Lower leg skin (tissue), 4 donors: ENCODE measurements at regions not wholly inside any gene's neighbourhood (a gene's known extent, or its start where the extent isn't known, plus 50 kb on each side); places are given as distances from the start of the nearest gene placed in this dataset.

Source experiments
- DNase-seq, 2 donors: peaks; one replicate each; pipeline ENCODE4 v3.0.0-alpha.2; 2019; ENCODE audit warnings: low spot score in 2 of 2
- H3K4me3 ChIP-seq: fragments of 200-600 bp; sonication (generic); 2 replicates; pipeline ENCODE4 v1.5.1; 2017; ENCODE audit warnings: mild to moderate bottlenecking, low read depth; ENCODE audit not compliant: poor library complexity, severe bottlenecking
- POLR2A ChIP-seq, 2 donors: fragments of 450-650 bp; IDR thresholded peaks; one replicate each; pipeline ENCODE4 v1.6.1; 2016 to 2017; ENCODE audit warnings: antibody characterized with exemption in 2 of 2, mild to moderate bottlenecking in 1 of 2, moderate library complexity in 1 of 2
- WGBS, 2 donors: methylation state at CpG; one replicate each; pipeline ENCODE4 v1.1.5; 2018; 5-methylcytosine and 5-hydroxymethylcytosine counted together
- intact Hi-C: fragments of 100-400 bp; cut with DNase I; formaldehyde crosslinking; loops from one replicate; pipeline ENCODE4 v1.15.0; 2023; ENCODE audit warnings: low total_unique reads
- TF ChIP-seq, protein P1 (sequence below), 3 donors: fragments of 450-650 bp; IDR thresholded peaks; one replicate each; pipeline ENCODE4 v1.5.1; 2016; ENCODE audit warnings: antibody characterized with exemption in 3 of 3, mild to moderate bottlenecking in 3 of 3, moderate library complexity in 2 of 3

DNA sequence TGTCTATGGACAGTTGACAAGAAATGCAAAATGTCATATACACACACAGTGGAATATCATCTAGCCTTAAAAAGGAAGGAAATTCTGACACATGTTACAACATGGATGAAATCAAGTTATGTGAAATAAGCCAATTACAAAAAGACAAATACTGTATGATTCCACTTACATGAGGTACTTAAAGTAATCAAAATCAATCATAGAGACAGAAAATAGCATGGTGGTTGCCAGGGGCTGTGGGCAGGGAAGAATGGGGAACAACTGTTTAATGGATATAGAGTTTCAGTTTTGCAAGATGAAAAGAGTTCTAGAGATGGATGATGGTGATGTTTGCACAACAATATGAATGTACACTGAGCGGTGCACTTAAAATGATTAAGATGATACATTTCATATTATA is 613.8 kb upstream of the ZNF385D start:
- no peak for DNase-seq
- intact Hi-C loops: no loop called here
- WGBS, 2 donors: 89 to 95% methylated on average over 1 of the region's 1 CpG
- H3K4me3 ChIP-seq: no peak overlapping the region
- no peak for TF ChIP-seq POLR2A (IDR thresholded peaks at IDR 0.05)
- TF ChIP-seq, protein P1, sequence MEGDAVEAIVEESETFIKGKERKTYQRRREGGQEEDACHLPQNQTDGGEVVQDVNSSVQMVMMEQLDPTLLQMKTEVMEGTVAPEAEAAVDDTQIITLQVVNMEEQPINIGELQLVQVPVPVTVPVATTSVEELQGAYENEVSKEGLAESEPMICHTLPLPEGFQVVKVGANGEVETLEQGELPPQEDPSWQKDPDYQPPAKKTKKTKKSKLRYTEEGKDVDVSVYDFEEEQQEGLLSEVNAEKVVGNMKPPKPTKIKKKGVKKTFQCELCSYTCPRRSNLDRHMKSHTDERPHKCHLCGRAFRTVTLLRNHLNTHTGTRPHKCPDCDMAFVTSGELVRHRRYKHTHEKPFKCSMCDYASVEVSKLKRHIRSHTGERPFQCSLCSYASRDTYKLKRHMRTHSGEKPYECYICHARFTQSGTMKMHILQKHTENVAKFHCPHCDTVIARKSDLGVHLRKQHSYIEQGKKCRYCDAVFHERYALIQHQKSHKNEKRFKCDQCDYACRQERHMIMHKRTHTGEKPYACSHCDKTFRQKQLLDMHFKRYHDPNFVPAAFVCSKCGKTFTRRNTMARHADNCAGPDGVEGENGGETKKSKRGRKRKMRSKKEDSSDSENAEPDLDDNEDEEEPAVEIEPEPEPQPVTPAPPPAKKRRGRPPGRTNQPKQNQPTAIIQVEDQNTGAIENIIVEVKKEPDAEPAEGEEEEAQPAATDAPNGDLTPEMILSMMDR (IDR thresholded peaks at IDR 0.05): no peak

DNA sequence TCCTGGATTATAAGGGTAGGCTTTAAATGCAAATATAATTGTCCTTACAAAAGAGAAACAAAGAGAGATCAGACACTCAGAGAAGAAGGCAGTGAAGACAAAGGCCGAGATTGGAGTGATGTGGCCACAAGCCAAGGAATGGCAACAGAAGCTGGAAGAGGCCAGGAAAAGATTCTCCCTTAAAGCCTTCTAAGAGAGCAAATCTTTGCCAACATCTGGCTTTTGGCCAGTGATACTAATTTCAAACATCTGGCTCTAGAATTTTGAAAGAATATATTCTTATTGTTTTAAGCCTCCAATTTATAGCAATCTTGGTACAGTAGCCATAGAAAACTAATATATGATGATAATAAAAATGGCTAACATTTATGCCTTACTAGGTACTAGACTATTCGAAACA is 615.8 kb upstream of the ZNF385D start:
- intact Hi-C loops: no loop called here
- 17 to 47% methylated on average over 2 of the region's 2 CpGs for WGBS, 2 donors
- DNase-seq: no peak
- TF ChIP-seq, protein P1 (IDR thresholded peaks at IDR 0.05): no peak
- no peak for TF ChIP-seq POLR2A (IDR thresholded peaks at IDR 0.05)
- no peak overlapping the region for H3K4me3 ChIP-seq

DNA sequence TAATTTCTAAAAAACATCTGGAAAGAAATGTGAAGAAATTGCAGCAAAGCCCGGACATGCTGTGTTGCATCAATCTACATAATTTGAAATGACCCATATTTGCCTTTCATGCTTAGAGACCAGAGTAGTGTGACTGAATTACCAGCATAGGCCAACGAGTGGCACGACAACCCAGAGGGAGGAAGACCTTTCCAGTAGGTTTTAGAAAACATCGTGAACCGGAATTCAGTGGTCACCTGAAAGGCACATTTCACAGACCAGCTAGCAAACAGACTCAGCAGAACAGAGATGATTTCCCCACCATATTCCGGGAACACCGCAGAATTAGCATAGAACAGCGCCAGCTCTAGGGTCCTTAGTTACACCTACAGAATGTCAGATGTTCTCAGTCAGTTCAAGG is 620.0 kb upstream of the ZNF385D start:
- no peak overlapping the region for H3K4me3 ChIP-seq
- intact Hi-C loops: no loop called here
- TF ChIP-seq, protein P1 (IDR thresholded peaks at IDR 0.05): no peak
- TF ChIP-seq POLR2A (IDR thresholded peaks at IDR 0.05): no peak
- DNase-seq: peak in 1 of 2 donors; percentile 66
- 77 to 82% methylated on average over 8 of the region's 8 CpGs for WGBS, 2 donors

DNA sequence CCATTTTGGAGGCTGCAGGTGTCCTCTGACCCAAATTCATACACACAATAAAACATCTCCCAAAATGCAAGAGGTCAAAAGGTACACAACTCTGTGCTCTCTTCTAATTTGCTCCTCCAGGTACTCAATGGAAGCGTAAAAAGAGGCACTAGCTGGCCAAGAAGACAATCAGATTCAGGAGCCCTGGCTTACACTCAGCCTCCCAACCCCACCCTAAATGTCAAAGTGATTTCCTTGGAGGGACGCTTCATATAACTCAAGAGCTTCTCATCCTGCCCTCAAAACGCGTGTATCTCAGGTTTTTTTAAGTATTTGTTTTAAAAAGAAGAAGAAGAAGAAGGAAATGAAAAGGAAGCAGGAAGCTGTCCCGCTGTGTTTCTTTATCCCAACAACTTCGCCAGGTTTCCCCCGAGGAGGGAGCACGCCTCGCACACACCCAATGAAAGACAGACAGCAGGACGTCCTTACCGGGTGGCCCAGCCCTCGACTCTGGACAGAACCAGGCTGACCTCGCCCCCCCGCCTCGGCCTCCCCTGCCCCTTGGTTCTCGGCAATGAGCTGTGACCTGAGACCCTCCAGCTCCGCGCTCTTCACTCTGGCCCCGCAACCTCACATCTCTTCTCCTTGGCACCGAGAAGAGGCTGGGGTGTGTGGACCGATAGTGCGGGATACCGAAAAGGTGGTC is 620.7 kb upstream of the ZNF385D start:
- intact Hi-C loops: no loop called here
- peak in 1 of 2 donors; percentile 80 for DNase-seq
- H3K4me3 ChIP-seq: no peak overlapping the region
- WGBS, 2 donors: 4 to 7% methylated on average over 23 of the region's 23 CpGs
- TF ChIP-seq, protein P1 (IDR thresholded peaks at IDR 0.05): no peak
- TF ChIP-seq POLR2A (IDR thresholded peaks at IDR 0.05): no peak

DNA sequence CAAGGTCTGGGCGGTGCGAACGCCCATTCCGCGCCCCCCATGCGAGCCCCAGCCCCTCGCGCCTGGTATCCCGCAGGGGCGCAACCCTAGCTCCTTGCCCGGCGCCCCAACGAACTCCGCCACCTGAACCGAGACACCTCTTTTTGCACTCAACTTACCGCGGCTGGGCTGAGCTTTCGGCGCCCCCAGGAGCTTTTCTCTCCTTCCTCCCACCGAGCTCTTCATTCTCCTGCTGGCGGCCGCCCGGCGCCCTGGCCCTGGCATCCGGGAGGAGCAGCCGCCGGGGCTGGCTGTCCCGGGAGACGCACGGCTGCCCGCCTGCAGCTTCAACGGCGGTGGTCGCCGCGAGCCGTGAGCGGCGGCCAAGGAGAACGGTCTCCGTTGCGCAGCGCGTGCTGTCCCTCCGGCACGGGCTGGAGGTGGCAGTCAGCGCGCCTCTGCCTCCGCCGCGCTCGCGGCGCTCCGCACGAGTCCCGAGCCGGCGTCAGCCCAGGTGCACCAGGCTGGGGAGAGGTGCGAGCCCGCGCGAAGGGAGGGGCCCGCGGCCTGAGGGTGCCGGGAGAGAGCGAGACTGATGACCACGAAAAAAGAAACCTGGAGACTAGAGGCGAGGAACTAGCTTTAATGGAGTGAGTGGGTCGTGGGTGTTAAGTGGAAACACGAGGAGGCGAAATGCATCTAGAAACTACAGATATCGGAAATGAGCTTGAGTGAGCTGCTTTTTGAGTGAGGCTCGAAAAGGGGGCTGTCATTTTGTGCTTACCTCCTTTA is 621.5 kb upstream of the ZNF385D start:
- no peak overlapping the region for H3K4me3 ChIP-seq
- intact Hi-C loops: no loop called here
- no peak for TF ChIP-seq POLR2A (IDR thresholded peaks at IDR 0.05)
- TF ChIP-seq, protein P1 (IDR thresholded peaks at IDR 0.05): no peak
- 2 to 3% methylated on average over 51 to 74 of the region's 74 CpGs for WGBS, 2 donors
- peak in 1 of 2 donors; percentile 83 for DNase-seq
